Activated T-cell treated with anti-CD3 and anti-CD28 coated beads, Interleukin-2, amount 50 U/mL, for 72 hours (primary cell): ENCODE measurements at regions not wholly inside any gene's neighbourhood (a gene's known extent, or its start where the extent isn't known, plus 50 kb on each side); places are given as distances from the start of the nearest gene placed in this dataset.
"Not testable (repeated sequence)": the region's sequence is repeated elsewhere in the genome, so short reads cannot be mapped to it uniquely, and the experiment has no call there.

ENCODE experiments used
- ATAC-seq, 2 donors: fragments of 150-1000 bp; cut with Tn5 transposase; replicated peaks in 1 of 2; 2 replicates each; pipeline ENCODE4 v1.10.0; 2021; ENCODE audit warnings: moderate library complexity in 2 of 2, mild to moderate bottlenecking in 1 of 2
- DNase-seq, 2 donors: peaks; one replicate each; pipeline ENCODE4 v3.0.0; 2021 to 2022; ENCODE audit warnings: mixed read lengths in 1 of 2
- H3K27ac Mint-ChIP-seq: one replicate; pipeline ENCODE4 v1.8.0; 2022; ENCODE audit warnings: mild to moderate bottlenecking, moderate library complexity, mixed read lengths
- H3K27me3 Mint-ChIP-seq: one replicate; pipeline ENCODE4 v1.8.0; 2022; ENCODE audit warnings: low read depth, mixed read lengths
- H3K36me3 Mint-ChIP-seq, 2 donors: one replicate each; pipeline ENCODE4 v1.8.0; 2022; ENCODE audit warnings: mixed read lengths in 2 of 2, mild to moderate bottlenecking in 1 of 2; ENCODE audit not compliant: insufficient read depth in 2 of 2
- H3K4me1 Mint-ChIP-seq: one replicate; pipeline ENCODE4 v1.8.0; 2022; ENCODE audit warnings: low read depth, mixed read lengths
- H3K4me3 Mint-ChIP-seq, 2 donors: one replicate each; pipeline ENCODE4 v1.8.0; 2022; ENCODE audit warnings: mild to moderate bottlenecking in 2 of 2, mixed read lengths in 2 of 2, moderate library complexity in 2 of 2
- H3K9me3 Mint-ChIP-seq, 2 donors: one replicate each; pipeline ENCODE4 v1.8.0; 2022; ENCODE audit warnings: mixed read lengths in 2 of 2

GRCh38 chr4:10388146-10388545, 69.1 kb downstream of the ZNF518B start:
- not testable (repeated sequence) for H3K4me1 Mint-ChIP-seq, H3K27ac Mint-ChIP-seq, H3K4me3 Mint-ChIP-seq, DNase-seq, ATAC-seq, H3K36me3 Mint-ChIP-seq, H3K9me3 Mint-ChIP-seq
- H3K27me3 Mint-ChIP-seq = peaks cover 12% of the 10 kb centered on the region

GRCh38 chr4:10385994-10386394, 71.2 kb downstream of the ZNF518B start:
- H3K36me3 Mint-ChIP-seq = no peaks in the 10 kb centered on the region
- H3K4me3 Mint-ChIP-seq = no peak overlapping the region
- no peak for ATAC-seq
- no peaks in the 10 kb centered on the region for H3K9me3 Mint-ChIP-seq
- H3K27me3 Mint-ChIP-seq = peaks cover 12% of the 10 kb centered on the region
- H3K27ac Mint-ChIP-seq = no peak overlapping the region
- no peak for DNase-seq
- no peaks in the 10 kb centered on the region for H3K4me1 Mint-ChIP-seq

GRCh38 chr4:10384974-10385373, 72.3 kb downstream of the ZNF518B start:
- no peak overlapping the region for H3K27ac Mint-ChIP-seq
- ATAC-seq = no peak
- H3K4me3 Mint-ChIP-seq = no peak overlapping the region
- no peak for DNase-seq
- H3K9me3 Mint-ChIP-seq = no peaks in the 10 kb centered on the region
- H3K36me3 Mint-ChIP-seq = no peaks in the 10 kb centered on the region
- no peaks in the 10 kb centered on the region for H3K4me1 Mint-ChIP-seq
- peaks cover 12% of the 10 kb centered on the region for H3K27me3 Mint-ChIP-seq

GRCh38 chr4:10383417-10383816, 73.8 kb downstream of the ZNF518B start:
- Mint-ChIP-seq H3K27me3 (peaks cover 12% of the 10 kb centered on the region), H3K27ac (no peak overlapping the region), H3K4me3 (no peak overlapping the region), H3K4me1 (no peaks in the 10 kb centered on the region), H3K36me3 (no peaks in the 10 kb centered on the region), H3K9me3 (no peaks in the 10 kb centered on the region)
- ATAC-seq = no peak
- no peak for DNase-seq

- not testable (repeated sequence) for H3K36me3 Mint-ChIP-seq, H3K27ac Mint-ChIP-seq, DNase-seq, H3K9me3 Mint-ChIP-seq, H3K4me3 Mint-ChIP-seq, H3K4me1 Mint-ChIP-seq, ATAC-seq
- H3K27me3 Mint-ChIP-seq = peaks cover 12% of the 10 kb centered on the region
Measured at GRCh38 chr4:10382171-10382570, 75.1 kb downstream of the ZNF518B start.

- Mint-ChIP-seq H3K4me3 (no peak overlapping the region), H3K4me1 (no peaks in the 10 kb centered on the region), H3K36me3 (no peaks in the 10 kb centered on the region), H3K27ac (no peak overlapping the region), H3K27me3 (peaks cover 12% of the 10 kb centered on the region), H3K9me3 (no peaks in the 10 kb centered on the region)
- no peak for DNase-seq
- ATAC-seq = no peak
Measured at GRCh38 chr4:10381146-10381545, 76.1 kb downstream of the ZNF518B start.

GRCh38 chr4:10380735-10381134, 76.5 kb downstream of the ZNF518B start:
- no peaks in the 10 kb centered on the region for H3K9me3 Mint-ChIP-seq
- no peaks in the 10 kb centered on the region for H3K36me3 Mint-ChIP-seq
- H3K27me3 Mint-ChIP-seq = peaks cover 12% of the 10 kb centered on the region
- no peak for ATAC-seq
- H3K4me3 Mint-ChIP-seq = no peak overlapping the region
- DNase-seq = no peak
- H3K4me1 Mint-ChIP-seq = no peaks in the 10 kb centered on the region
- no peak overlapping the region for H3K27ac Mint-ChIP-seq

- Mint-ChIP-seq H3K36me3 (no peaks in the 10 kb centered on the region), H3K9me3 (no peaks in the 10 kb centered on the region), H3K4me1 (no peaks in the 10 kb centered on the region), H3K27ac (no peak overlapping the region), H3K4me3 (no peak overlapping the region), H3K27me3 (no peaks in the 10 kb centered on the region)
- DNase-seq (no peak), ATAC-seq (no peak)
Measured at GRCh38 chr4:10371869-10372471, 85.3 kb downstream of the ZNF518B start.

- no peaks in the 10 kb centered on the region for H3K27me3 Mint-ChIP-seq
- no peaks in the 10 kb centered on the region for H3K4me1 Mint-ChIP-seq
- ATAC-seq = no peak
- DNase-seq = no peak
- no peak overlapping the region for H3K27ac Mint-ChIP-seq
- no peak overlapping the region for H3K4me3 Mint-ChIP-seq
- H3K9me3 Mint-ChIP-seq = no peaks in the 10 kb centered on the region
- no peaks in the 10 kb centered on the region for H3K36me3 Mint-ChIP-seq
Measured at GRCh38 chr4:10371121-10371520, 86.1 kb downstream of the ZNF518B start.

- no peaks in the 10 kb centered on the region for H3K9me3 Mint-ChIP-seq
- DNase-seq = no peak
- H3K27ac Mint-ChIP-seq = no peak overlapping the region
- H3K36me3 Mint-ChIP-seq = no peaks in the 10 kb centered on the region
- no peaks in the 10 kb centered on the region for H3K27me3 Mint-ChIP-seq
- no peaks in the 10 kb centered on the region for H3K4me1 Mint-ChIP-seq
- no peak for ATAC-seq
- H3K4me3 Mint-ChIP-seq = no peak overlapping the region
Measured at GRCh38 chr4:10369517-10369916, 87.7 kb downstream of the ZNF518B start.

GRCh38 chr4:10366628-10367027, 90.6 kb downstream of the ZNF518B start:
- Mint-ChIP-seq H3K9me3 (no peaks in the 10 kb centered on the region), H3K27me3 (peaks cover 2% of the 10 kb centered on the region), H3K4me1 (no peaks in the 10 kb centered on the region), H3K4me3 (no peak overlapping the region), H3K36me3 (no peaks in the 10 kb centered on the region), H3K27ac (no peak overlapping the region)
- DNase-seq (no peak), ATAC-seq (no peak)

GRCh38 chr4:10364194-10364593, 93.0 kb downstream of the ZNF518B start:
- Mint-ChIP-seq H3K9me3 (no peaks in the 10 kb centered on the region), H3K27ac (no peak overlapping the region), H3K4me1 (no peaks in the 10 kb centered on the region), H3K36me3 (no peaks in the 10 kb centered on the region), H3K4me3 (no peak overlapping the region), H3K27me3 (peaks cover 19% of the 10 kb centered on the region)
- DNase-seq = no peak
- ATAC-seq = no peak

GRCh38 chr4:10354746-10355145, 102.5 kb downstream of the ZNF518B start:
- Mint-ChIP-seq H3K27ac (no peak overlapping the region), H3K27me3 (peaks cover 24% of the 10 kb centered on the region), H3K36me3 (peaks cover 0 to 2% of the 10 kb centered on the region in 2 donors), H3K4me3 (no peak overlapping the region), H3K9me3 (peaks cover 0 to 7% of the 10 kb centered on the region in 2 donors), H3K4me1 (no peaks in the 10 kb centered on the region)
- DNase-seq = no peak
- ATAC-seq = no peak

GRCh38 chr4:10354225-10354624, 103.0 kb downstream of the ZNF518B start:
- Mint-ChIP-seq H3K27me3 (peaks cover 27% of the 10 kb centered on the region), H3K36me3 (peaks cover 0 to 2% of the 10 kb centered on the region in 2 donors), H3K9me3 (peaks cover 0 to 7% of the 10 kb centered on the region in 2 donors), H3K4me3 (no peak overlapping the region), H3K4me1 (no peaks in the 10 kb centered on the region), H3K27ac (no peak overlapping the region)
- DNase-seq = no peak
- no peak for ATAC-seq
